Epidermal melanocyte (primary cell): ENCODE measurements at regions not wholly inside any gene's neighbourhood (a gene's known extent, or its start where the extent isn't known, plus 50 kb on each side); places are given as distances from the start of the nearest gene placed in this dataset.

Source experiments
- DNase-seq: peaks from one replicate; pipeline ENCODE4 v3.0.0; 2011; ENCODE audit warnings: low spot score; ENCODE audit not compliant: insufficient read length

- no peak for DNase-seq
These were observed 182.6 kb downstream of the ARRDC4 start for GRCh38 chr15:98143116-98143515.

GRCh38 chr15:98144388-98144787 is 183.9 kb downstream of the ARRDC4 start:
- DNase-seq, result no peak

GRCh38 chr15:98146031-98146820 is 185.7 kb downstream of the ARRDC4 start:
- no peak for DNase-seq

GRCh38 chr15:98147415-98147814 is 186.9 kb downstream of the ARRDC4 start:
- DNase-seq, result no peak

GRCh38 chr15:98150084-98150483 is 189.6 kb downstream of the ARRDC4 start:
- DNase-seq, result no peak

- no peak for DNase-seq
These were observed 190.0 kb downstream of the ARRDC4 start for GRCh38 chr15:98150536-98150935.

- no peak for DNase-seq
These were observed 190.6 kb downstream of the ARRDC4 start for GRCh38 chr15:98151096-98151495.

- no peak for DNase-seq
These were observed 191.7 kb downstream of the ARRDC4 start for GRCh38 chr15:98152156-98152555.

- DNase-seq, result peak; percentile 50
These were observed 194.4 kb downstream of the ARRDC4 start for GRCh38 chr15:98154863-98155262.

- DNase-seq, result no peak
These were observed 194.9 kb downstream of the ARRDC4 start for GRCh38 chr15:98155356-98155755.

GRCh38 chr15:98160236-98160635 is 199.7 kb downstream of the ARRDC4 start:
- DNase-seq, result no peak

- DNase-seq, result no peak
These were observed 203.0 kb downstream of the ARRDC4 start for GRCh38 chr15:98163319-98164045.

GRCh38 chr15:98164571-98164970 is 204.1 kb downstream of the ARRDC4 start:
- no peak for DNase-seq

- DNase-seq, result no peak
These were observed 204.5 kb downstream of the ARRDC4 start for GRCh38 chr15:98164986-98165385.

- DNase-seq, result no peak
These were observed 207.3 kb downstream of the ARRDC4 start for GRCh38 chr15:98167722-98168268.

GRCh38 chr15:98169551-98169950 is 209.0 kb downstream of the ARRDC4 start:
- no peak for DNase-seq

GRCh38 chr15:98174286-98174685 is 213.8 kb downstream of the ARRDC4 start:
- DNase-seq, result no peak

GRCh38 chr15:98174841-98175240 is 214.3 kb downstream of the ARRDC4 start:
- DNase-seq, result no peak

GRCh38 chr15:98177966-98178592 is 217.6 kb downstream of the ARRDC4 start:
- DNase-seq, result peak; percentile 75

GRCh38 chr15:98178861-98179260 is 218.4 kb downstream of the ARRDC4 start:
- DNase-seq, result no peak

GRCh38 chr15:98187549-98187948 is 227.0 kb downstream of the ARRDC4 start:
- no peak for DNase-seq

- DNase-seq, result no peak
These were observed 230.4 kb downstream of the ARRDC4 start for GRCh38 chr15:98190914-98191313.
